GM23338 (cell line): ENCODE measurements at regions not wholly inside any gene's neighbourhood (a gene's known extent, or its start where the extent isn't known, plus 50 kb on each side); places are given as distances from the start of the nearest gene placed in this dataset.

ENCODE experiments used
- EZH2 ChIP-seq: fragments of 200-600 bp; sonication (generic); IDR thresholded peaks from one replicate; pipeline ENCODE4 v1.8.0; 2017; ENCODE audit warnings: antibody characterized with exemption, mild to moderate bottlenecking, low read depth; ENCODE audit not compliant: unreplicated experiment
- EZH2phosphoT487 ChIP-seq: fragments of 200-600 bp; sonication (generic); IDR thresholded peaks from one replicate; pipeline ENCODE4 v1.8.1; 2018; ENCODE audit warnings: antibody characterized with exemption; ENCODE audit not compliant: unreplicated experiment
- STAT1 ChIP-seq: IDR thresholded peaks from one replicate; pipeline ENCODE4 v1.6.1; 2016; ENCODE audit warnings: antibody characterized with exemption; ENCODE audit not compliant: unreplicated experiment
- TF ChIP-seq, protein P1 (sequence below), 2 experiments: fragments of 200-600 bp in 1 of 2; sonication (generic) in 1 of 2; conservative IDR thresholded peaks; 2 replicates each; pipeline versions ENCODE4 v1.5.1 to v1.6.1; 2016 to 2017; ENCODE audit warnings: antibody characterized with exemption in 2 of 2, low read depth in 2 of 2, mild to moderate bottlenecking in 2 of 2, moderate library complexity in 1 of 2

DNA sequence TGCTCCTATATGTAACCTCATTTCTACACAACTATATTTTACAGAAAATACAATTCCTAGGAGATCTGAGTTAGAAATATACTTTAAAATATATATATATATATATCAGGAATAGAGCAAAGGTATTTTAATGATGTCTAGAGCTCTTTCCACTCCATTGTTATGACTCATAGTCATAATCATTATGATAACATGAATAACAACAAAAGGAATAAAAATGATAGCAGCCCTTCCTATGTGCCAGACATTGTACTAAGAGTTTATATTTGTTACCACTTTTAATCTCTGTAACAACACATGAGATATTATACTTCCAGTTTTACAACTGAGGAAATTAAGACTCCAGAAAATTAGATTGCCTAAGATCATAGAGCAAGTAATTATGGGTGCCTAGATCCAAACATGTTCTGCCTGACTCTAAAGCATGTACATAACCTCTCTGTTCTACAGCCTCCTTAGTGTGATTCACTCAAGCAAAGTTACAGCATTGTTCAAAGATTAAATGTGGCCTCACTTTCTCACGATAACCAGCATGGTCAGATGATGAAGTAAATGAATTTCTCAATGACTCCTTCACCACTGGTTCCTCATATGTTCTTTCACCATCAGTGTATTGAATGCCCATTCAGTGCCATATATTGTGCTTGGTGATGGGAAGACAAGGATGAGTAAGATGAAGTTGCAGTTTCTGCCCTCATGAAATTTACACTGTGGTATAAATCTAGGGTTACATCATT is 452.1 kb downstream of the EFNA5 start:
- TF ChIP-seq, protein P1, sequence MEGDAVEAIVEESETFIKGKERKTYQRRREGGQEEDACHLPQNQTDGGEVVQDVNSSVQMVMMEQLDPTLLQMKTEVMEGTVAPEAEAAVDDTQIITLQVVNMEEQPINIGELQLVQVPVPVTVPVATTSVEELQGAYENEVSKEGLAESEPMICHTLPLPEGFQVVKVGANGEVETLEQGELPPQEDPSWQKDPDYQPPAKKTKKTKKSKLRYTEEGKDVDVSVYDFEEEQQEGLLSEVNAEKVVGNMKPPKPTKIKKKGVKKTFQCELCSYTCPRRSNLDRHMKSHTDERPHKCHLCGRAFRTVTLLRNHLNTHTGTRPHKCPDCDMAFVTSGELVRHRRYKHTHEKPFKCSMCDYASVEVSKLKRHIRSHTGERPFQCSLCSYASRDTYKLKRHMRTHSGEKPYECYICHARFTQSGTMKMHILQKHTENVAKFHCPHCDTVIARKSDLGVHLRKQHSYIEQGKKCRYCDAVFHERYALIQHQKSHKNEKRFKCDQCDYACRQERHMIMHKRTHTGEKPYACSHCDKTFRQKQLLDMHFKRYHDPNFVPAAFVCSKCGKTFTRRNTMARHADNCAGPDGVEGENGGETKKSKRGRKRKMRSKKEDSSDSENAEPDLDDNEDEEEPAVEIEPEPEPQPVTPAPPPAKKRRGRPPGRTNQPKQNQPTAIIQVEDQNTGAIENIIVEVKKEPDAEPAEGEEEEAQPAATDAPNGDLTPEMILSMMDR (conservative IDR thresholded peaks at IDR 0.05; ENCODE audit: low read depth in 2 of 2): no peak
- TF ChIP-seq EZH2phosphoT487 (no peak), EZH2 (no peak), STAT1 (no peak)
